ENCODE measurements at regions not wholly inside any gene's neighbourhood (a gene's known extent, or its start where the extent isn't known, plus 50 kb on each side); places are given as distances from the start of the nearest gene placed in this dataset.

GRCh38 chr16:86712158-86713009 is 134.0 kb downstream of the FOXL1 start:
- Histone ChIP-seq H2AFZ (no peak overlapping the region), H3K4me3 (ENCODE audit: low read depth, low read length) (no peak overlapping the region), H3K27me3 (ENCODE audit: control insufficient read depth, insufficient read depth, low read length) (no peaks in the 10 kb centered on the region), H3K9ac (no peak overlapping the region), H3K27ac (no peak overlapping the region), H3K4me2 (ENCODE audit: low read length) (no peak overlapping the region), H3K79me2 (no peaks in the 10 kb centered on the region), H3K9me3 (ENCODE audit: control insufficient read depth, low read length) (no peaks in the 10 kb centered on the region), H3K4me1 (no peaks in the 10 kb centered on the region), H3K36me3 (ENCODE audit: control insufficient read depth, insufficient read depth, low read length) (no peaks in the 10 kb centered on the region)
- TF ChIP-seq CTCF (IDR thresholded peaks at IDR 0.05) = no peak

GRCh38 chr16:86713021-86713631 is 134.8 kb downstream of the FOXL1 start:
- no peak for TF ChIP-seq CTCF (IDR thresholded peaks at IDR 0.05)
- no peaks in the 10 kb centered on the region for H3K27me3 ChIP-seq (ENCODE audit: control insufficient read depth, insufficient read depth, low read length)
- no peaks in the 10 kb centered on the region for H3K79me2 ChIP-seq
- no peak overlapping the region for H2AFZ ChIP-seq
- no peaks in the 10 kb centered on the region for H3K9me3 ChIP-seq (ENCODE audit: control insufficient read depth, low read length)
- H3K9ac ChIP-seq = no peak overlapping the region
- H3K4me3 ChIP-seq (ENCODE audit: low read depth, low read length) = no peak overlapping the region
- H3K36me3 ChIP-seq (ENCODE audit: control insufficient read depth, insufficient read depth, low read length) = no peaks in the 10 kb centered on the region
- H3K4me1 ChIP-seq = no peaks in the 10 kb centered on the region
- no peak overlapping the region for H3K4me2 ChIP-seq (ENCODE audit: low read length)
- H3K27ac ChIP-seq = no peak overlapping the region

- H3K79me2 ChIP-seq = no peaks in the 10 kb centered on the region
Measured at GRCh38 chr16:86714166-86714565, 135.8 kb downstream of the FOXL1 start.

GRCh38 chr16:86716649-86717048 is 138.3 kb downstream of the FOXL1 start:
- no peak overlapping the region for H2AFZ ChIP-seq
- no peaks in the 10 kb centered on the region for H3K9me3 ChIP-seq (ENCODE audit: control insufficient read depth, low read length)
- no peaks in the 10 kb centered on the region for H3K36me3 ChIP-seq (ENCODE audit: control insufficient read depth, insufficient read depth, low read length)
- no peak overlapping the region for H3K9ac ChIP-seq
- H3K27ac ChIP-seq = no peak overlapping the region
- H3K4me2 ChIP-seq (ENCODE audit: low read length) = no peak overlapping the region
- H3K4me1 ChIP-seq = no peaks in the 10 kb centered on the region
- H3K79me2 ChIP-seq = no peaks in the 10 kb centered on the region
- no peak for TF ChIP-seq CTCF (IDR thresholded peaks at IDR 0.05)
- no peaks in the 10 kb centered on the region for H3K27me3 ChIP-seq (ENCODE audit: control insufficient read depth, insufficient read depth, low read length)
- H3K4me3 ChIP-seq (ENCODE audit: low read depth, low read length) = no peak overlapping the region

More at GRCh38 chr16:86714166-86714565, 135.8 kb downstream of the FOXL1 start:
- TF ChIP-seq CTCF (IDR thresholded peaks at IDR 0.05) = no peak
- Histone ChIP-seq H3K27me3 (ENCODE audit: control insufficient read depth, insufficient read depth, low read length) (no peaks in the 10 kb centered on the region), H3K4me3 (ENCODE audit: low read depth, low read length) (no peak overlapping the region), H3K9me3 (ENCODE audit: control insufficient read depth, low read length) (no peaks in the 10 kb centered on the region), H3K9ac (no peak overlapping the region), H3K4me2 (ENCODE audit: low read length) (no peak overlapping the region), H3K4me1 (no peaks in the 10 kb centered on the region), H3K36me3 (ENCODE audit: control insufficient read depth, insufficient read depth, low read length) (no peaks in the 10 kb centered on the region), H3K27ac (no peak overlapping the region), H2AFZ (no peak overlapping the region)
